ENCODE measurements at regions not wholly inside any gene's neighbourhood (a gene's known extent, or its start where the extent isn't known, plus 50 kb on each side); places are given as distances from the start of the nearest gene placed in this dataset.

GRCh38 chr17:74015990-74016389, 187.5 kb upstream of the RPL38 start:
- no peak for TF ChIP-seq EZH2 (IDR thresholded peaks at IDR 0.05; ENCODE audit: borderline replicate concordance, low read length)
- TF ChIP-seq CTCF (conservative IDR thresholded peaks at IDR 0.05 in 1 of 2, IDR thresholded peaks at IDR 0.05 in 1 of 2; ENCODE audit: extremely low read depth in 1 of 2, insufficient read depth in 1 of 2, low read depth in 1 of 2, low read length in 2 of 2) = no peak
